GM12864 (cell line): ENCODE measurements at regions not wholly inside any gene's neighbourhood (a gene's known extent, or its start where the extent isn't known, plus 50 kb on each side); places are given as distances from the start of the nearest gene placed in this dataset.
"Not testable (repeated sequence)": the region's sequence is repeated elsewhere in the genome, so short reads cannot be mapped to it uniquely, and the experiment has no call there.

Experiments
- DNase-seq: peaks from one replicate; pipeline ENCODE4 v3.0.0-alpha.2; 2011; ENCODE audit warnings: low read depth
- H3K4me3 ChIP-seq: 2 replicates; pipeline ENCODE4 v1.5.1; 2011; ENCODE audit warnings: mild to moderate bottlenecking, low read depth, low read length, control low read depth
- TF ChIP-seq, protein P1 (sequence below): IDR thresholded peaks from 2 replicates; pipeline ENCODE4 v1.5.1; 2011; ENCODE audit warnings: low read depth, mild to moderate bottlenecking, moderate library complexity, low read length, control low read depth, inconsistent platforms; ENCODE audit errors: missing control alignments

DNA sequence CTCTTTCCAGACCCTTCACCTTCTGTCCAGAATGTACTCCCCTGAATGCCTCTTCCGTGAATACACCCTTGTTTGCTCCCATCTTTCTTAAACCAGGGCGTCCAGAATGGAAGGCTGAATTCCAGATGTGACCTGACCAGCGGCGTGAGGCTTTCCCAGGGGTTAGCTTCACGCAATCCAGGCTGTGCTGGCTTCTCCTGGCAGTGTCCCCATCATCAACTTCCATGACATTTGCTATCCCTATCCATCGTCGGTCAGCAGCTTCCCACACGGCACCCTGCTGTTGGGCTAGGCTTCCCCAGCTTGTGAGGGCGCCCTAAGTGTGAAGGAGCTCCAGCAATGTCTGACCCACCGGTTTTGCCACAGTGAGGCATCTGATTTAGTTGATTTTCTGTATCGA lies 339.8 kb upstream of the TNRC6C start:
- TF ChIP-seq, protein P1, sequence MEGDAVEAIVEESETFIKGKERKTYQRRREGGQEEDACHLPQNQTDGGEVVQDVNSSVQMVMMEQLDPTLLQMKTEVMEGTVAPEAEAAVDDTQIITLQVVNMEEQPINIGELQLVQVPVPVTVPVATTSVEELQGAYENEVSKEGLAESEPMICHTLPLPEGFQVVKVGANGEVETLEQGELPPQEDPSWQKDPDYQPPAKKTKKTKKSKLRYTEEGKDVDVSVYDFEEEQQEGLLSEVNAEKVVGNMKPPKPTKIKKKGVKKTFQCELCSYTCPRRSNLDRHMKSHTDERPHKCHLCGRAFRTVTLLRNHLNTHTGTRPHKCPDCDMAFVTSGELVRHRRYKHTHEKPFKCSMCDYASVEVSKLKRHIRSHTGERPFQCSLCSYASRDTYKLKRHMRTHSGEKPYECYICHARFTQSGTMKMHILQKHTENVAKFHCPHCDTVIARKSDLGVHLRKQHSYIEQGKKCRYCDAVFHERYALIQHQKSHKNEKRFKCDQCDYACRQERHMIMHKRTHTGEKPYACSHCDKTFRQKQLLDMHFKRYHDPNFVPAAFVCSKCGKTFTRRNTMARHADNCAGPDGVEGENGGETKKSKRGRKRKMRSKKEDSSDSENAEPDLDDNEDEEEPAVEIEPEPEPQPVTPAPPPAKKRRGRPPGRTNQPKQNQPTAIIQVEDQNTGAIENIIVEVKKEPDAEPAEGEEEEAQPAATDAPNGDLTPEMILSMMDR = no peak
- H3K4me3 ChIP-seq = no peak overlapping the region
- no peak for DNase-seq

DNA sequence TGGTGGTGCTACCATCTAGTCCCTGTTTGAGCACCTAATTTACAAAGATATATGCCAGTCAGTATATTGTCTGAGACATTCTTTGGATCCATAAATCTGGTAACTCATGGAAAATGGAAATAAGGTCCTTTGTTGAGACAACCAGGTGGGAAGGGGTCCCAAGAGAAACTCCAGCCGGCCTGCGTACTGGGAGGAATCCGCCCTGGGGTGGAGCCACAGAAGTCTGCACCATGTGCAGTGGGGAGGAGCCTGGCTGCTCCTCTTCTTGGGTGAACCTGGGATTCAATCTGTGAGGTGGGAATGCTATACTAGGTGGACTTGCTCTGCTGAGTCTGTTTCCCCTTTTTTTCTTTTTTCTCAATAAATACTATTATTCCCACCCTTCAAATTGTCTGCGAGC lies 339.2 kb upstream of the TNRC6C start:
- no peak overlapping the region for H3K4me3 ChIP-seq
- no peak for DNase-seq

DNA sequence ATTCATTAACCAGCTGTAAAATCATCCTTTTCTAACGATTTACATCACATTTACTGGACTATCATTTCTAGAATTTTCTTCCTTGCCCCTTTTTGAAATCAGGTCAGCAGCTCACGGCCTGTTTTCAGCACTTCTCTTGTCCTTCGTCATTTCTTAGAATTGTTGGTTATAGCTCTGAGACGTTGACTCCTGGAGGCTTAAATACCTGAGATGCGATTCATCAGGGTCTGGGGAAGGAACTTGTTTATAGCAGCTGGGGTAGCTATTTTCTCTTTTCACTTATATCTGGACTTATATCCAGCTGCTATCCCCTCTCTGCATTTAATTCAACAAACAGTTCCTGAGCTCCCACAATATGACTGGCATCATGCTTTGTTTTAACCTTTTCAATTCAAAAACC lies 338.7 kb upstream of the TNRC6C start:
- TF ChIP-seq, protein P1 = no peak
- no peak for DNase-seq
- no peak overlapping the region for H3K4me3 ChIP-seq

More for the DNA sequence above, 339.2 kb upstream of the TNRC6C start:
- TF ChIP-seq, protein P1 = no peak

DNA sequence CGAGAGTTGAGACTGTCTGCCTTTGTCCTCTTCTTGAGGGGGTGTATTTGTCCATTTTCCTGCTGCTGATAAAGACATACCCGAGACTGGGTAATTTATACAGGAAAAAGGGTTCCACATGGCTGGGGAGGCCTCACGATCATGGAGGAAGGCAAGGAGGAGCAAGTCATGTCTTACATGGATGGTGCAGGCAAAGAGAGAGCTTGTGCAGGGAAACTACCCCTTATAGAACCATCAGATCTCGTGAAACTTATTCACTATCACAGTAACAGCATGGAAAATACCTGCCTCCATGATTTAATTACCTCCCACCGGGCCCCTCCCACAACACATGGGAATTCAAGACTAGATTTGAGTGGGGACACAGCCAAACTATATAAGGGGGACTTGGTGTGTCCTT lies 338.2 kb upstream of the TNRC6C start:
- TF ChIP-seq, protein P1 = no peak
- DNase-seq = no peak
- H3K4me3 ChIP-seq = no peak overlapping the region

DNA sequence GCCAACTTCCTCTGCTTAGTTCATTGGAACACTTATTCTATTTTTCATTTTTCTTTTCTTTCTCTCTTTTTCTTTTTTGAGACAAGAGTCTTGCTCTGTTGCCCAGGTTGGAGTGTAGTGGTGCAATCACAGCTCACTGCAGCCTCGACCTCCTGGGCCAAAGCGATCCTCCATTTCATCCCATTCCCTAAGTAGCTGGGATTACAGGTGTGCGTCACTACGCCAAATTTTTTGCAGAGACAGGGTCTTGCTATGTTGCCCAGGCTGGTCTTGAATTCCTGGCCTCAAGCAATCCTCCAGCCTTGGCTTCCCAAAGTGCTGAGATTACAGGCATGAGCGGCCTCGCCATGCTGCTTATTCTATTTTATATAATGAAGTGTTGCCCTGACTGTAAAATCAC lies 336.4 kb upstream of the TNRC6C start:
- H3K4me3 ChIP-seq, DNase-seq: not testable (repeated sequence)

DNA sequence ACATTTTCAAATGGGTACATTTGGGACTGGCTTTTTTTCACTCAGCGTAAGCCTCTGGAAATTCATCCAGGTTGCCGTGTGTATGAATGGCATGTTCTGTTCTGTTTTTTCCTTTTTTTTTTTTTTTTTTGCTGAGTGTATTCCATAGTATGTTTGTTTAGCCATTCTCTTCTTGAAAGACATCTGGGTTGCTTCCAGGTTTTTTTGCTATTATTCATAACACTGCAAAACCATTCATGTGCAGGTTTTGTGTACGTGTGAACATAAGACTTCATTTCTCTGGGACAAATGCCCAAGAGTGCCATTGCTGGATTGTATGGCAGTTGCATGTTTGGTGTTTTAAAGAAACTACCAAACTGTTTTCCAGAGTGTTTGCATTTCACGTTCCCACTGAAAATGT lies 335.9 kb upstream of the TNRC6C start:
- H3K4me3 ChIP-seq = no peak overlapping the region
- TF ChIP-seq, protein P1 = no peak

DNA sequence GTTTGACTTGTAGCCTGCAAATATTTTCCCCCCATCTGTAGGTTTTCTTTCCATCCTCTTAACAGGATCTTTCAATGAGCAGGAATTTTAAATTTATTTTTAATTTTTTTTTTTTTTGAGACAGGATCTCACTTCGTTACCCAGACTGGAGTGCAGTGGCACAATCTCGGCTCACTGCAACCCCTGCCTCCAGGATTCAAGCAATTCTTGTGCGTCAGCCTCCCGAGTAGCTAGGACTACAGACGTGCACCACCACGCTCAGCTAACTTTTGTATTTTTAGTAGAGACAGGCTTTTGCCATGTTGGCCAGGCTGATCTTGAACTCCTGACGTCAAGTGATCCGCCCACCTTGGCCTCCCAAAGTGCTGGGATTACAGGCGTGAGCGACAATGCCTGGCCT lies 335.2 kb upstream of the TNRC6C start:
- DNase-seq, H3K4me3 ChIP-seq: not testable (repeated sequence)

More for the DNA sequence above, 335.9 kb upstream of the TNRC6C start:
- no peak for DNase-seq

DNA sequence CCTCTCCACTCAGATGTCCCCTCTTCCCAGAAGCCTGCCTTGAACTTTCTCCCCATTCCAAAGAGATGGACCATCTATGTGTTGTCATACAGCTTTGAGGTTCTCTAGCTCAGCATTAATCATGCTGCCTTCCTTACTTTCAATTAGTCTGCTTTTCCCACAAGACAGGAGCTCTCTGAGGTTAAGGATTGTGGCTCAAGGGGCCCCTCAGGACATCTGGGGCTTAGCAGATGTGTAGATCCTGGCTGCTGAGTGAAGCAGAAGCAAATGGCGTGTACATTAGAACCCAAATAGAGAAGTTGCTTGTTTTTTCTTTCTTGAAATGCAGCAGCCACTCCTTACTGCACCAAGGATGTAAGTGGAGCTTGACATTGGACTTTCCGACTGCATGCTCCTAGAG lies 330.5 kb upstream of the TNRC6C start:
- no peak overlapping the region for H3K4me3 ChIP-seq
- TF ChIP-seq, protein P1 = no peak
- no peak for DNase-seq

DNA sequence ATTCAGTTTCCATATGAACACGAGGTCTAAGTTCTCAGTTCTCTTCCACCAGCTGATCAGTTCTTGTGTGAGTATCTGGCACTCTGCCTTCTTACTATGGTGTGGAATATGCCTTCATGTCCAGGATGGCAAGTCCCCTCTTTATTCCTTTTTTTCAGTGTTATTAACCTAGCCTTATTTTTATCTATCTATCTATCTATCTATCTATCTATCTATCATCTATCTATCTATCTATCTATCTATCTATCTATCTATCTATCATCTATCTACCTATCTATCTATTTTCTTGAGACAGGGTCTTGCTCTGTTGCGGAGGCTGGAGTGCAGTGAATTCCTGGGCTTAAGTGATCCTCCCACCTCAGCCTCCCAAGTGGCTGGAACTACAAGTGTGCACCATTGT lies 329.2 kb upstream of the TNRC6C start:
- not testable (repeated sequence) for H3K4me3 ChIP-seq, DNase-seq
